ENCODE measurements at regions not wholly inside any gene's neighbourhood (a gene's known extent, or its start where the extent isn't known, plus 50 kb on each side); places are given as distances from the start of the nearest gene placed in this dataset.
A peak's percentile ranks its signal among the peaks of the same experiment; 100 is the strongest.

DNA sequence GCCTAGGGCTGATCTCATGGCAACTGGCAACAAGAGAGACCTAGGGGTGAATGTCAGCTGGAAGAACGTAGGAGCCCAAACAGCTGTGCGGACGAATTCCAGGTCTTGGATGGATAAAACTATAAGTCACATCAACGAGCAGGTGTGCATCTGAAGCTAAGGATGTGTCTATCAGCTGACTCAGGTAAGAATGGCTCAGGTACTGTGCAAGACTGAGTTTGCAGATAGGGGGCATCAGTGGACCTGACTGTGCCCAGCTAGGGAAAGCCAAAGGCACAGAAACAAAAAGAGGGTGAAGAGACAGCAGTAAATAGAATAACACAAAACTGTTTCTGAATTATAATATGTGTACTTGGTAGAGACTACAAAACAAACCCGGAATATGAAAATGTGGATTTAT is 357.3 kb downstream of the ZEB2 start:
- TF ChIP-seq, protein P1, sequence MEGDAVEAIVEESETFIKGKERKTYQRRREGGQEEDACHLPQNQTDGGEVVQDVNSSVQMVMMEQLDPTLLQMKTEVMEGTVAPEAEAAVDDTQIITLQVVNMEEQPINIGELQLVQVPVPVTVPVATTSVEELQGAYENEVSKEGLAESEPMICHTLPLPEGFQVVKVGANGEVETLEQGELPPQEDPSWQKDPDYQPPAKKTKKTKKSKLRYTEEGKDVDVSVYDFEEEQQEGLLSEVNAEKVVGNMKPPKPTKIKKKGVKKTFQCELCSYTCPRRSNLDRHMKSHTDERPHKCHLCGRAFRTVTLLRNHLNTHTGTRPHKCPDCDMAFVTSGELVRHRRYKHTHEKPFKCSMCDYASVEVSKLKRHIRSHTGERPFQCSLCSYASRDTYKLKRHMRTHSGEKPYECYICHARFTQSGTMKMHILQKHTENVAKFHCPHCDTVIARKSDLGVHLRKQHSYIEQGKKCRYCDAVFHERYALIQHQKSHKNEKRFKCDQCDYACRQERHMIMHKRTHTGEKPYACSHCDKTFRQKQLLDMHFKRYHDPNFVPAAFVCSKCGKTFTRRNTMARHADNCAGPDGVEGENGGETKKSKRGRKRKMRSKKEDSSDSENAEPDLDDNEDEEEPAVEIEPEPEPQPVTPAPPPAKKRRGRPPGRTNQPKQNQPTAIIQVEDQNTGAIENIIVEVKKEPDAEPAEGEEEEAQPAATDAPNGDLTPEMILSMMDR (IDR thresholded peaks at IDR 0.05 in 8 of 11, conservative IDR thresholded peaks at IDR 0.05 in 3 of 11) = peak in 10 of 11 experiments; percentile 16 to 67 (median 56)
- TF ChIP-seq POLR2AphosphoS5 (IDR thresholded peaks at IDR 0.05) (no peak), POLR2A (IDR thresholded peaks at IDR 0.05) (no peak)

Data from spleen (tissue), 7 donors.